ENCODE measurements at regions not wholly inside any gene's neighbourhood (a gene's known extent, or its start where the extent isn't known, plus 50 kb on each side); places are given as distances from the start of the nearest gene placed in this dataset.

DNA sequence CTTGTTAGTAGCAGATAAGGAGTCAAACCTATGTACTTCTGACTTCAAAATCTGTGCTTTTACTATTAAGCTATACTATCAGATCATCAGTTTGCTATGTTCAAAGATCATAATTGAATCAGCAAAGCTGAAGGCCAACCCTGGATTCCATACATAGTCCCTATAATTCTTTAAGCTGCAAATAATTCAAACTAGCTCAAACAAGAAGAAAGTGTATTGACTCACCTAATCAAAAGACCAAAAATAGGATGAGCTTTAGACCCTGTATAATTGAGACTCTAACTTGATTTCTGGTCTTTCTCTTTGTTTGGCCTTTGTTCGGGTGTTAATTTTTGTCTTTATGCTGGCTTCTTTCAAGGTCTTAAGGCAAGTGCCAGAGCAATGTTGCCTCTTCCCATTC lies 213.7 kb downstream of the CWF19L2 start:
- Histone ChIP-seq H3K9me2 (ENCODE audit: low read depth, low read length) (no peaks in the 10 kb centered on the region), H3K4me2 (ENCODE audit: low read length) (no peak overlapping the region), H3K27ac (ENCODE audit: low read depth, low read length, poor library complexity, severe bottlenecking) (no peak overlapping the region), H3K4me3 (ENCODE audit: low read depth, low read length, poor library complexity, severe bottlenecking) (no peak overlapping the region), H3K27me3 (ENCODE audit: insufficient read depth, low read length) (no peaks in the 10 kb centered on the region), H3K36me3 (ENCODE audit: insufficient read depth, low read length) (no peaks in the 10 kb centered on the region), H2AFZ (ENCODE audit: low read length) (no peak overlapping the region), H4K20me1 (ENCODE audit: insufficient read depth, low read length) (no peaks in the 10 kb centered on the region), H3K79me2 (ENCODE audit: insufficient read depth, low read length) (no peaks in the 10 kb centered on the region), H3K9me3 (ENCODE audit: low read length) (no peaks in the 10 kb centered on the region), H3F3A (ENCODE audit: insufficient read depth, low read length) (no peaks in the 10 kb centered on the region), H3K9ac (ENCODE audit: low read length) (no peak overlapping the region), H3K4me1 (ENCODE audit: insufficient read depth, low read length, severe bottlenecking) (no peaks in the 10 kb centered on the region)
- TF ChIP-seq CTCF (IDR thresholded peaks at IDR 0.05; ENCODE audit: low read length) (no peak), EZH2 (IDR thresholded peaks at IDR 0.05; ENCODE audit: borderline replicate concordance, low read length) (no peak)

- Histone ChIP-seq H3K4me2 (ENCODE audit: low read length) (no peak overlapping the region), H3K27ac (ENCODE audit: low read depth, low read length, poor library complexity, severe bottlenecking) (no peak overlapping the region), H3F3A (ENCODE audit: insufficient read depth, low read length) (no peaks in the 10 kb centered on the region), H3K27me3 (ENCODE audit: insufficient read depth, low read length) (no peaks in the 10 kb centered on the region), H3K9me2 (ENCODE audit: low read depth, low read length) (no peaks in the 10 kb centered on the region), H2AFZ (ENCODE audit: low read length) (no peak overlapping the region), H3K4me1 (ENCODE audit: insufficient read depth, low read length, severe bottlenecking) (no peaks in the 10 kb centered on the region), H3K36me3 (ENCODE audit: insufficient read depth, low read length) (no peaks in the 10 kb centered on the region), H3K4me3 (ENCODE audit: low read depth, low read length, poor library complexity, severe bottlenecking) (no peak overlapping the region), H4K20me1 (ENCODE audit: insufficient read depth, low read length) (no peaks in the 10 kb centered on the region), H3K9ac (ENCODE audit: low read length) (no peak overlapping the region), H3K79me2 (ENCODE audit: insufficient read depth, low read length) (no peaks in the 10 kb centered on the region), H3K9me3 (ENCODE audit: low read length) (no peaks in the 10 kb centered on the region)
- TF ChIP-seq CTCF (IDR thresholded peaks at IDR 0.05; ENCODE audit: low read length) = no peak
- TF ChIP-seq EZH2 (IDR thresholded peaks at IDR 0.05; ENCODE audit: borderline replicate concordance, low read length) = no peak
Observed at GRCh38 chr11:107232451-107232850, 214.2 kb upstream of the GUCY1A2 start.

GRCh38 chr11:107224836-107225235 lies 206.6 kb upstream of the GUCY1A2 start:
- Histone ChIP-seq H3K4me1 (ENCODE audit: insufficient read depth, low read length, severe bottlenecking) (no peaks in the 10 kb centered on the region), H2AFZ (ENCODE audit: low read length) (no peak overlapping the region), H3K27me3 (ENCODE audit: insufficient read depth, low read length) (no peaks in the 10 kb centered on the region), H3K9ac (ENCODE audit: low read length) (no peak overlapping the region), H3K4me2 (ENCODE audit: low read length) (no peak overlapping the region), H3K9me3 (ENCODE audit: low read length) (no peaks in the 10 kb centered on the region), H3K36me3 (ENCODE audit: insufficient read depth, low read length) (no peaks in the 10 kb centered on the region), H4K20me1 (ENCODE audit: insufficient read depth, low read length) (no peaks in the 10 kb centered on the region), H3K79me2 (ENCODE audit: insufficient read depth, low read length) (no peaks in the 10 kb centered on the region), H3K4me3 (ENCODE audit: low read depth, low read length, poor library complexity, severe bottlenecking) (no peak overlapping the region), H3F3A (ENCODE audit: insufficient read depth, low read length) (no peaks in the 10 kb centered on the region), H3K27ac (ENCODE audit: low read depth, low read length, poor library complexity, severe bottlenecking) (no peak overlapping the region), H3K9me2 (ENCODE audit: low read depth, low read length) (no peaks in the 10 kb centered on the region)
- TF ChIP-seq EZH2 (IDR thresholded peaks at IDR 0.05; ENCODE audit: borderline replicate concordance, low read length) = no peak
- TF ChIP-seq CTCF (IDR thresholded peaks at IDR 0.05; ENCODE audit: low read length) = no peak
